Body of pancreas (tissue), 4 donors: ENCODE measurements at regions not wholly inside any gene's neighbourhood (a gene's known extent, or its start where the extent isn't known, plus 50 kb on each side); places are given as distances from the start of the nearest gene placed in this dataset.

ENCODE experiments used
- POLR2A ChIP-seq, 3 donors: fragments of 450-650 bp; IDR thresholded peaks; one replicate each; pipeline ENCODE4 v1.6.1; 2016; ENCODE audit warnings: antibody characterized with exemption in 3 of 3, mild to moderate bottlenecking in 2 of 3
- TF ChIP-seq, protein P1 (sequence below), 7 experiments: fragments of 450-650 bp in 4 of 7; fragments of 200-600 bp in 3 of 7; sonication (generic) in 3 of 7; IDR thresholded peaks; one replicate each; pipeline ENCODE4 v1.5.1; 2016 to 2019; ENCODE audit warnings: antibody characterized with exemption in 7 of 7

DNA sequence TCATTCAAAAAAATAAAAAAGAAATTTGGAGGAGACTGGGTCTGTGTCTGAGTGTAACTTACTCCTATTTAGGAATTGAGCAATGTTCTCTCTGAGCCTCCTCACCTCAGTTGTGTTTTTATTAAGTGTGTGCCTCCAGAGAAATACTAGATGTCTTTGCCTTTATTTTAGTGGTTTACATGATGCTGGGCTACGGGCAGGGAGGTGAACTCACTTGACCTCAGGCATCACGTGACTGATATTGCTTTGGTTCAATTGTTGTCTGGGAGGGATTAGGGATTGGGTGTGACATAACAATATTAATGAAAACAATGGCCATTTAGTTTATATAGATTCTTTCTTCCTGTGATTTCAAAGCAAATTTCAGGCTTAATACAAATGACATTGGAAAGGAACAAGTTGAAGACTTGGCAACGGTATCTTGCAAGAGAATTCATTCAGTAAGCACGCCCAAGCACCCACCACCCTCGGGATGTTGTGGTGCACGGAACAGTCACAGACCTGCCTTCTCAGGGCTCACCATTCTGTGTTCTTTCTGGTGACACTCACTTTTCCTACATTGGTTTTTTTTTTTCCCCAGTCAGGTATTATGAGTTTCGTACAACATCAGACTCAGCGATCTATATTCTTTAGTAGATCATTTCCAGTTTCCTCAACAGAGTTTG, 77.5 kb downstream of the BMP4 start:
- TF ChIP-seq POLR2A (IDR thresholded peaks at IDR 0.05) = no peak
- TF ChIP-seq, protein P1, sequence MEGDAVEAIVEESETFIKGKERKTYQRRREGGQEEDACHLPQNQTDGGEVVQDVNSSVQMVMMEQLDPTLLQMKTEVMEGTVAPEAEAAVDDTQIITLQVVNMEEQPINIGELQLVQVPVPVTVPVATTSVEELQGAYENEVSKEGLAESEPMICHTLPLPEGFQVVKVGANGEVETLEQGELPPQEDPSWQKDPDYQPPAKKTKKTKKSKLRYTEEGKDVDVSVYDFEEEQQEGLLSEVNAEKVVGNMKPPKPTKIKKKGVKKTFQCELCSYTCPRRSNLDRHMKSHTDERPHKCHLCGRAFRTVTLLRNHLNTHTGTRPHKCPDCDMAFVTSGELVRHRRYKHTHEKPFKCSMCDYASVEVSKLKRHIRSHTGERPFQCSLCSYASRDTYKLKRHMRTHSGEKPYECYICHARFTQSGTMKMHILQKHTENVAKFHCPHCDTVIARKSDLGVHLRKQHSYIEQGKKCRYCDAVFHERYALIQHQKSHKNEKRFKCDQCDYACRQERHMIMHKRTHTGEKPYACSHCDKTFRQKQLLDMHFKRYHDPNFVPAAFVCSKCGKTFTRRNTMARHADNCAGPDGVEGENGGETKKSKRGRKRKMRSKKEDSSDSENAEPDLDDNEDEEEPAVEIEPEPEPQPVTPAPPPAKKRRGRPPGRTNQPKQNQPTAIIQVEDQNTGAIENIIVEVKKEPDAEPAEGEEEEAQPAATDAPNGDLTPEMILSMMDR (IDR thresholded peaks at IDR 0.05) = no peak
